ENCODE measurements at regions not wholly inside any gene's neighbourhood (a gene's known extent, or its start where the extent isn't known, plus 50 kb on each side); places are given as distances from the start of the nearest gene placed in this dataset.
A peak's percentile ranks its signal among the peaks of the same experiment; 100 is the strongest.

DNA sequence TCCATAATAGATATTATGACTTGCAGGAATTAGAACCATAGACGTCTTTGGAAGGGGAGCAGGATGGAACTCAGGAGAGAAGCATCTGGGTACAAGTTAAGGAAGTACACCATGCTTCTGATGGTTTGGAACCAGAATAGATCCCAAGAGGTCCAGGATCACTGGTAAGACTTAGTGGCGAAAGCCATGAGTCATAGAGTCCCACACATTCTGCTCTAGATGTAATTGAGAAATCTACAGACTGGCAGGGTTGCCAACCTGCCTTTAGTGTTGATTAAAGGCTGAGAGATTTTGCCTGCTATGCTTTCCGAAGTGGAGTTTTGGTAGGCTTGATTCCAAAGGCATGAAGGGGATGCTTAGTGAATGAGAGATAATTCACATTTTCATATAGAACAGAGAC lies 57.1 kb upstream of the C1orf87 start:
- Histone ChIP-seq H3K27ac (no peak overlapping the region), H3K4me1 (ENCODE audit: low read depth) (no peaks in the 10 kb centered on the region), H3K9me3 (ENCODE audit: low read depth) (no peaks in the 10 kb centered on the region), H3K36me3 (no peaks in the 10 kb centered on the region), H3K4me3 (no peak overlapping the region), H3K27me3 (no peaks in the 10 kb centered on the region)
- peak in 1 of 2 donors; percentile 4 for DNase-seq (ENCODE audit: low read depth in 1 of 2, low spot score in 1 of 2)
- TF ChIP-seq, protein P1, sequence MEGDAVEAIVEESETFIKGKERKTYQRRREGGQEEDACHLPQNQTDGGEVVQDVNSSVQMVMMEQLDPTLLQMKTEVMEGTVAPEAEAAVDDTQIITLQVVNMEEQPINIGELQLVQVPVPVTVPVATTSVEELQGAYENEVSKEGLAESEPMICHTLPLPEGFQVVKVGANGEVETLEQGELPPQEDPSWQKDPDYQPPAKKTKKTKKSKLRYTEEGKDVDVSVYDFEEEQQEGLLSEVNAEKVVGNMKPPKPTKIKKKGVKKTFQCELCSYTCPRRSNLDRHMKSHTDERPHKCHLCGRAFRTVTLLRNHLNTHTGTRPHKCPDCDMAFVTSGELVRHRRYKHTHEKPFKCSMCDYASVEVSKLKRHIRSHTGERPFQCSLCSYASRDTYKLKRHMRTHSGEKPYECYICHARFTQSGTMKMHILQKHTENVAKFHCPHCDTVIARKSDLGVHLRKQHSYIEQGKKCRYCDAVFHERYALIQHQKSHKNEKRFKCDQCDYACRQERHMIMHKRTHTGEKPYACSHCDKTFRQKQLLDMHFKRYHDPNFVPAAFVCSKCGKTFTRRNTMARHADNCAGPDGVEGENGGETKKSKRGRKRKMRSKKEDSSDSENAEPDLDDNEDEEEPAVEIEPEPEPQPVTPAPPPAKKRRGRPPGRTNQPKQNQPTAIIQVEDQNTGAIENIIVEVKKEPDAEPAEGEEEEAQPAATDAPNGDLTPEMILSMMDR (IDR thresholded peaks at IDR 0.05; ENCODE audit: low read depth, low read length) = no peak

DNA sequence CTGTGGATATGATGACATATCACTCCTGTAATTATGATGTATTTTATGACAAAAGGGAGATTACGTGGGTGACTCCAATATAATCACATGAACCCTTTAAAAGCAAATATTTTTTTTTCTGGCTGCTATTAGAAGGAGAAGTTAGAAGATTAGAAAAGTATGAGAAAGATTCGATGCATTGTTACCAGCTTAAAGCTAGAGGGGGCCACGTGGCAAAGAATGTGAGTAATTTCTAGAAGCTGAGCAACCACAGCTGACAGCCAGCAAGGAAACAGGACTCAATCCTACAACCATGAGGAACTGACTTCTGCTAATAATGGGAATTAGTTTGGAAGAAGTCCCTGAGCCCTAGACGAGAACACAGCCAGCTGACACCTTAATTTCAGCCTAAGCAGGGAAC lies 56.3 kb upstream of the C1orf87 start:
- no peaks in the 10 kb centered on the region for H3K9me3 ChIP-seq (ENCODE audit: low read depth)
- TF ChIP-seq, protein P1 (IDR thresholded peaks at IDR 0.05; ENCODE audit: low read depth, low read length) = no peak
- DNase-seq (ENCODE audit: low read depth in 1 of 2, low spot score in 1 of 2) = peak in 1 of 2 donors; percentile 6
- H3K4me3 ChIP-seq = no peak overlapping the region
- H3K4me1 ChIP-seq (ENCODE audit: low read depth) = no peaks in the 10 kb centered on the region
- no peak overlapping the region for H3K27ac ChIP-seq
- no peaks in the 10 kb centered on the region for H3K36me3 ChIP-seq
- H3K27me3 ChIP-seq = no peaks in the 10 kb centered on the region

GRCh38 chr1:60126723-60127122 lies 53.2 kb upstream of the C1orf87 start:
- Histone ChIP-seq H3K4me3 (no peak overlapping the region), H3K27ac (no peak overlapping the region), H3K4me1 (ENCODE audit: low read depth) (no peaks in the 10 kb centered on the region), H3K9me3 (ENCODE audit: low read depth) (no peaks in the 10 kb centered on the region), H3K36me3 (no peaks in the 10 kb centered on the region), H3K27me3 (no peaks in the 10 kb centered on the region)
- TF ChIP-seq, protein P1 (IDR thresholded peaks at IDR 0.05; ENCODE audit: low read depth, low read length) = no peak
- DNase-seq (ENCODE audit: low read depth in 1 of 2, low spot score in 1 of 2) = peak in 1 of 2 donors; percentile 8
